ENCODE measurements at regions not wholly inside any gene's neighbourhood (a gene's known extent, or its start where the extent isn't known, plus 50 kb on each side); places are given as distances from the start of the nearest gene placed in this dataset.

- Histone ChIP-seq H3K23me2 (ENCODE audit: low read depth, low read length) (no peaks in the 10 kb centered on the region), H4K20me1 (replicated peaks in 1 of 2; ENCODE audit: control insufficient read depth in 1 of 2, insufficient read depth in 2 of 2, low read length in 2 of 2) (no peaks in the 10 kb centered on the region), H2AFZ (ENCODE audit: low read length) (no peak overlapping the region), H2BK20ac (ENCODE audit: low read length) (no peak overlapping the region), H3K27ac (ENCODE audit: low read depth, low read length) (no peak overlapping the region), H4K5ac (ENCODE audit: insufficient read length, low read depth, low read length) (no peak overlapping the region), H3K79me1 (ENCODE audit: low read depth, low read length) (no peaks in the 10 kb centered on the region), H3K4me3 (ENCODE audit: extremely low read depth in 1 of 4, insufficient read depth in 2 of 4, low read depth in 3 of 4, low read length in 4 of 4) (no peak overlapping the region), H2BK5ac (ENCODE audit: low read depth, low read length) (no peak overlapping the region), H3K56ac (replicated peaks; ENCODE audit: insufficient read length, low read depth, low read length) (no peak overlapping the region), H3K14ac (ENCODE audit: insufficient read length) (no peak overlapping the region), H2BK12ac (ENCODE audit: low read depth, low read length) (no peak overlapping the region), H2BK15ac (ENCODE audit: low read length) (no peak overlapping the region), H3K36me3 (ENCODE audit: control insufficient read depth in 2 of 4, insufficient read depth in 4 of 4, low read length in 3 of 4) (no peaks in the 10 kb centered on the region), H3K4me1 (replicated peaks in 1 of 4; ENCODE audit: control insufficient read depth in 3 of 4, insufficient read depth in 4 of 4, low read length in 3 of 4) (no peaks in the 10 kb centered on the region), H3K79me2 (ENCODE audit: control insufficient read depth in 1 of 2, insufficient read depth in 2 of 2, low read length in 2 of 2) (no peaks in the 10 kb centered on the region), H3K18ac (ENCODE audit: extremely low read depth, low read length) (no peak overlapping the region), H4K91ac (replicated peaks; ENCODE audit: insufficient read length, low read length) (no peak overlapping the region), H2BK120ac (replicated peaks; ENCODE audit: low read depth, low read length) (no peak overlapping the region), H3K23ac (ENCODE audit: insufficient read length) (no peak overlapping the region), H3K9ac (replicated peaks in 1 of 4; ENCODE audit: extremely low read depth in 1 of 4, low read depth in 3 of 4, low read length in 3 of 4) (no peak overlapping the region), H3K9me3 (ENCODE audit: insufficient read depth in 2 of 2, low read depth in 1 of 2, low read length in 1 of 2) (no peaks in the 10 kb centered on the region), H3K4ac (replicated peaks; ENCODE audit: insufficient read length, low read depth, low read length) (no peak overlapping the region), H4K8ac (ENCODE audit: extremely low read depth, insufficient read depth, low read length) (no peak overlapping the region), H2AK5ac (ENCODE audit: low read depth, low read length) (no peak overlapping the region), H3K27me3 (replicated peaks in 1 of 4; ENCODE audit: control insufficient read depth in 3 of 4, extremely low read depth in 1 of 4, insufficient read depth in 3 of 4, low read length in 3 of 4) (no peaks in the 10 kb centered on the region), H3K4me2 (ENCODE audit: insufficient read depth in 1 of 2, low read depth in 2 of 2, low read length in 2 of 2) (no peak overlapping the region)
- ChIA-PET POLR2A (ENCODE audit: partially characterized antibody) (no interaction called here), CTCF (ENCODE audit: partially characterized antibody) (no interaction called here)
- DNase-seq (ENCODE audit: low read depth in 1 of 2, low spot score in 2 of 2) (no peak), FAIRE-seq (no peak)
- WGBS, 2 experiments (ENCODE audit: extremely low coverage in 1 of 2, insufficient coverage in 1 of 2, insufficient read length in 1 of 2, insufficient replicate concordance in 2 of 2, low coverage in 1 of 2, low lambda C conversion rate in 2 of 2, missing lambda C conversion rate in 1 of 2) = 82% methylated on average over 2 of the region's 2 CpGs; no CpG with 5 or more reads in 1 of the 2 experiments
- no peak for TF ChIP-seq BRCA1 (IDR thresholded peaks at IDR 0.05; ENCODE audit: low read depth, low read length)
- no peak for TF ChIP-seq SP2 (IDR thresholded peaks at IDR 0.05; ENCODE audit: low read length)
- no peak for TF ChIP-seq ATF3 (IDR thresholded peaks at IDR 0.05; ENCODE audit: insufficient read depth, low read depth, low read length)
- TF ChIP-seq CEBPB (IDR thresholded peaks at IDR 0.05; ENCODE audit: low read depth, low read length) = no peak
- no peak for TF ChIP-seq CTCF (IDR thresholded peaks at IDR 0.05; ENCODE audit: control extremely low read depth in 1 of 3, insufficient read depth in 1 of 3, low read depth in 1 of 3, low read length in 3 of 3)
- no peak for TF ChIP-seq BACH1 (IDR thresholded peaks at IDR 0.05; ENCODE audit: low read length)
- no peak for TF ChIP-seq EZH2 (IDR thresholded peaks at IDR 0.05; ENCODE audit: low read depth, low read length, severe bottlenecking)
- no peak for TF ChIP-seq CREB1 (IDR thresholded peaks at IDR 0.05)
- TF ChIP-seq EP300 (IDR thresholded peaks at IDR 0.05; ENCODE audit: borderline replicate concordance in 1 of 2, low read depth in 2 of 2, low read length in 2 of 2) = no peak
- TF ChIP-seq SRF (IDR thresholded peaks at IDR 0.05; ENCODE audit: low read depth, low read length) = no peak
- TF ChIP-seq GTF2F1 (IDR thresholded peaks at IDR 0.05; ENCODE audit: borderline replicate concordance, low read depth, low read length) = no peak
- no peak for TF ChIP-seq TAF1 (IDR thresholded peaks at IDR 0.05; ENCODE audit: low read depth, low read length)
- TF ChIP-seq NANOG (IDR thresholded peaks at IDR 0.05; ENCODE audit: insufficient read depth, low read depth, low read length, poor library complexity, severe bottlenecking) = no peak
Observed at GRCh38 chr6:25196464-25196863, 82.7 kb upstream of the CARMIL1 start.

Measured in H1 (cell line).